ENCODE measurements at regions not wholly inside any gene's neighbourhood (a gene's known extent, or its start where the extent isn't known, plus 50 kb on each side); places are given as distances from the start of the nearest gene placed in this dataset.

GRCh38 chr11:41861838-41862237 is 402.4 kb upstream of the LRRC4C start:
- DNase-seq (ENCODE audit: low spot score): no peak

- DNase-seq (ENCODE audit: low spot score): no peak
These were observed 407.1 kb upstream of the LRRC4C start for GRCh38 chr11:41866525-41866924.

- no peak for DNase-seq (ENCODE audit: low spot score)
These were observed 409.2 kb upstream of the LRRC4C start for GRCh38 chr11:41868606-41869005.

GRCh38 chr11:41872426-41872825 is 413.0 kb upstream of the LRRC4C start:
- no peak for DNase-seq (ENCODE audit: low spot score)

- no peak for DNase-seq (ENCODE audit: low spot score)
These were observed 413.4 kb upstream of the LRRC4C start for GRCh38 chr11:41872870-41873269.

- DNase-seq (ENCODE audit: low spot score): no peak
These were observed 418.6 kb upstream of the LRRC4C start for GRCh38 chr11:41878095-41878494.

- DNase-seq (ENCODE audit: low spot score): no peak
These were observed 419.8 kb upstream of the LRRC4C start for GRCh38 chr11:41879214-41879613.

- DNase-seq (ENCODE audit: low spot score): no peak
These were observed 435.6 kb upstream of the LRRC4C start for GRCh38 chr11:41895081-41895480.

- DNase-seq (ENCODE audit: low spot score): no peak
These were observed 438.5 kb upstream of the LRRC4C start for GRCh38 chr11:41897991-41898390.

- DNase-seq (ENCODE audit: low spot score): no peak
These were observed 458.4 kb upstream of the LRRC4C start for GRCh38 chr11:41917900-41918299.

GRCh38 chr11:41920374-41920773 is 460.9 kb upstream of the LRRC4C start:
- DNase-seq (ENCODE audit: low spot score): no peak

GRCh38 chr11:41921746-41922390 is 462.4 kb upstream of the LRRC4C start:
- DNase-seq (ENCODE audit: low spot score): no peak

- DNase-seq (ENCODE audit: low spot score): no peak
These were observed 466.9 kb upstream of the LRRC4C start for GRCh38 chr11:41926339-41926738.

- no peak for DNase-seq (ENCODE audit: low spot score)
These were observed 475.8 kb upstream of the LRRC4C start for GRCh38 chr11:41935241-41935640.

GRCh38 chr11:41935795-41936194 is 476.3 kb upstream of the LRRC4C start:
- DNase-seq (ENCODE audit: low spot score): no peak

- no peak for DNase-seq (ENCODE audit: low spot score)
These were observed 484.2 kb upstream of the LRRC4C start for GRCh38 chr11:41943656-41944055.

GRCh38 chr11:41947392-41947791 is 487.9 kb upstream of the LRRC4C start:
- no peak for DNase-seq (ENCODE audit: low spot score)

GRCh38 chr11:41950470-41951143 is 491.2 kb upstream of the LRRC4C start:
- DNase-seq (ENCODE audit: low spot score): no peak

- DNase-seq (ENCODE audit: low spot score): no peak
These were observed 494.6 kb upstream of the LRRC4C start for GRCh38 chr11:41954034-41954433.

GRCh38 chr11:41955066-41955465 is 495.6 kb upstream of the LRRC4C start:
- no peak for DNase-seq (ENCODE audit: low spot score)

GRCh38 chr11:41955635-41956400 is 496.4 kb upstream of the LRRC4C start:
- no peak for DNase-seq (ENCODE audit: low spot score)

- no peak for DNase-seq (ENCODE audit: low spot score)
These were observed 504.0 kb upstream of the LRRC4C start for GRCh38 chr11:41963406-41963805.

- DNase-seq (ENCODE audit: low spot score): no peak
These were observed 511.2 kb upstream of the LRRC4C start for GRCh38 chr11:41970681-41971080.
